GM19328 (cell line): ENCODE measurements at regions not wholly inside any gene's neighbourhood (a gene's known extent, or its start where the extent isn't known, plus 50 kb on each side); places are given as distances from the start of the nearest gene placed in this dataset.

ENCODE experiments used
- ATAC-seq: cut with Tn5 transposase; IDR thresholded peaks from one replicate; pipeline ENCODE4 v1.9.1; 2021; ENCODE audit warnings: mild to moderate bottlenecking, moderate library complexity; ENCODE audit not compliant: unreplicated experiment

DNA sequence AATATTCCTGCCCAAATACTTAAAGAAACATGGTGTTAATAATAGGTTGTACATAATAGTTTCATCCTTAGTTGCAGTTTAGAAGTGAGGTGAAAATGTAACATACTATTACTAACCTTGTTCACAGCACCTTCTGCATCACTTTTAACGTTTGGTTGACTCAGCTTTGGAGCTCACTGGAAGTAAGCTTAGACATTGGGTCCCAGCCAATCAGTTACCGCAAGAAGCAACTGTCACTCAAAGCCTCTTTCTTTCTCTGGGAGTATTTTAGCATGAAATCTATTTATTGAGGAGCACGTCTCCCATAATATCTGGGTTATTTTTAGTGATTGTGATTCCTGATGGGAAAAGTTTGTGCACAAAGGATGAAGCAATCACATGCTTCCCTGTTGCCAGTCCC lies 472.6 kb downstream of the SNAPC1 start:
- no peak for ATAC-seq

DNA sequence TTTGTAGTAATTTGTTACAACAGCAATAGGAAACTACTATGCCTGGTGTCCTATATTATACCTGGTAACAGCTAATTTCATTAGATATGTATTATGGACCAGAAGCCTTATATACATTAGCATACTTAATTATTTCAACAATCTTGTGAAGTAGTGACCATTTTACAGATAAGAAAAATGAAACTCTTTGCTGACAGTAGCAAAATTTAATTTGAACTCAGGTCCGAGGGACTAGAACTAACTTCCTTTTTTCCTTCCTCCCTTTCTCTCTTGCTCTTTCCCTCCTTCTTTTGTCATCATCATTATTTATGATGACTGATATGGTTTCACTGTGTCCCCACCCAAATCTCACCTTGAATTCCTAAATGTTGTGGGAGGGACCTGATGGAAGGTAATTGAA lies 482.0 kb downstream of the SNAPC1 start:
- no peak for ATAC-seq

DNA sequence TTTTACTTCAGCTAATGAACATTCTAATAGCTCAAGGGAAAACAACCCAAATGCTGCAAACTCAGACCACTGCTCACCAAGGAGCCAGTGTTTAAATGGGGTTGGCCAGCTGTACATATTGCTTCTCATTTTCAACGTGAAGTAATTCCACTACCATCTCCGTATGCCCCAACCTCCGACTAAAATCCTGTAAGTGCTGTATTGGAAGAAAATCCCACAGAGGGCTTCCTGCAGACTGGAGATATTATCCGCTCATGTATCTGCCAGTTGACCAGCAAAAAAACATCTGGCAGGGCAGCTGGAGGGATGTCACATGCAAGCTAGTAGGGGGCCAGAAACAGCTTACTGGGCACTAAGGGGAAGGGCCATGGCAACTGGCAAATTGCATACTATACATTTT lies 485.0 kb downstream of the SNAPC1 start:
- ATAC-seq: no peak

DNA sequence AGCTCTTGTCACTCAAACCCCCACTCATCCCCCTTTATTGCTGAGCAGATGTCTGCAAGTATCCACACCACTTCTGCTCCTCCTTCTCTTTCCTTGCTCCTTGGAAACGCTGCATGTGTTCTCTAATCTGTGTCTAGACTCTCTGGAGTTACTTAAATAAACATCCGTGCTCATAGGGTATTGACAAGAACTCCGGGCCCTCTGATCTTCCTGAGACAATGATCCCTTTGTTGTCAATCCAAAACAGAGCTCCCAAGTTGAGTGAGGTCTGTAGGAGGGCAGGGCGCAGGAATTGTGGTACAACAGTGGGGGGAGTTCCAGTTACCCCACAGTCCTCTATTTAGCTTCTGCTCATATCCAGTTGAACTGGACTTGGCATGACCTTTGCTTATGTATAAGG lies 489.0 kb downstream of the SNAPC1 start:
- no peak for ATAC-seq

DNA sequence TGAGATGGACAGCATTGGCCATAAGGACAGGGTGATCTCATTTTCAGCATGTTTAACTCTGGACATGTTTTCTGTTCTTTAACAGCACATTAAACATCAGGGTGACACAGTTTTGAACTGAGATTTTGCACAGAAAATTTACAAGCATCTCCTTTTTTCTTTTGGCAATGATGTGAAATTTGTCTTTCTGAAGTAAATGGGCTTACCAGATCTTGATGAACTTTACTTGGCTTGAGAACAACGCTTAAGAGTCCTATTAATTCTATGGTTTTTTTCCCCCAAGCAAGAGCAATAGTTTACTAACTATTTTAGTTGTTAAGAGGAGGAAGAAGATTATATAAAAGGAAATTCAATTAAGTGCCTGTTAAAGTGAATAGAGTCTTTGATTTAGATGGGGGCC lies 491.0 kb downstream of the SNAPC1 start:
- ATAC-seq: no peak

DNA sequence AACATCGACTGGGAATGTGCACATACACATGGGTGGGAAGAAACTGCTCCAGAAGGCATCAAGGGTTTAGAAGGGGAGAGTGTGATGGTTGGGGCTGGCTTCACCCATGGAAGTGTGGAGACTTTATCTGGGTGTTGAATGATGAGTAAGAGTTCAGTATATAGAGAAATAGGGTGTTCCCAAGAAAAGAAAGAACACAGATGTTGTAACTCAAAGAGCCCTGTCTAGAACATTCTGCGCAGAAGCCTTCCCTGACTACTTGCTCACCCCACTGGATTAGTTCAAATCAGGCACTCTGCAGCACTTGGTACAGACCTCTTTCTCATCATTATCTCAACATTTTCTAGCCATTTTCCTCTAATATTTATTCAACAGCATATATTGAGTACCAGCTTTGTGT lies 491.7 kb downstream of the SNAPC1 start:
- no peak for ATAC-seq

DNA sequence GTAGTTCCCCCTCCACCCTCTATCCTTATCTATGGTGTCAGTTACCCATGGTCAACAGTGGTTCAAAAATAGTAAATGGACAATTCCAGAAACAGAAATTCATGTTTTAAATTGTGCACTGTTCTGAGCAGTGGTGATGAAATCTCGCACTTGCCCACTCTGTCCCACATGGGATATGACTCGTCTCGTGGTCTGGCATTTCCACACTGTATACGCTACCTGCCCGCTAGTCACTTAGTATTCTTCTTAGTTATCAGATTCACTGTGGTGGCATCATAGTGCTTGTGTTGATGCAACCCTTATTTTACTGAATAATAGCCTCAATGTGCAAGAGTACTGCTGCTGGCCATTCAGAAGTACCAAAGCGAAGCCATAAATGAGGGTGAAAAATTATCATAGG lies 507.0 kb downstream of the SNAPC1 start:
- no peak for ATAC-seq

DNA sequence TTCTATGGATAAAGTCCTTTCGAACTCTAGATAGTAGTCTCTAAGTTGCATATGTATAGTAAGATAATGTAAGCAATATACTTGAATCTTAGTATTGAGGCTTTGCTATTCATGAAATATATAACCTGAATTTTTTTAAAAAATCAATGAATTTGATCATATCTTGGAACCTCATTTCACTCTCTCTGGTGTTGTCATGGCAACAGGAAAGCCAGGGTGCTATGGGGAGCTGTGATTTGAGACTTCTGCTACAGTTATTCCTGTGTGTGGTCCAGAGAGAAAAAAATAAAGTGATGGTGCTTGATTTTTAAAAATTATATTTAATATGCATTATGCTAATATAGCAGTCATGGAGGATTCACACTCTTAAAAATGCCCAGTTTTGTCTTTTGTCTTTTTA lies 508.0 kb downstream of the SNAPC1 start:
- no peak for ATAC-seq

DNA sequence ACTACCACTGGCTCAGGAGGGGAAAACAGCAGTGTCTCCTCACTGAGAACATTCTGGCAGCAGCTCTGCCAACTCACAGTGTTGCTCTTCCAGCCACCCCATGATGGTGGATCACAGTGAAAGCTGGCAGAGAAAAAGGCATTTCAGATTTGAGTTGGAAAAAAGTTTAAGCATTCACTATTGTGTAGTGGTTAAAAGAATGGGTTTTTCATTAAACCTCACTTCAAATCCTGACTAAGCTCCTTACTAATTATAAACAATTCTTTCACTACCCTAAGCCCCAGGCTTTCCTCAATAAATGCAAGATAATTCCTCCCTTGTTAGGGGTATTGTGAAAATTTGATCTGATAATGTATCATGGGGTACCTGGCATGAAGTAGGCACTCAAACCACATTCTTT lies 518.1 kb downstream of the SNAPC1 start:
- no peak for ATAC-seq

DNA sequence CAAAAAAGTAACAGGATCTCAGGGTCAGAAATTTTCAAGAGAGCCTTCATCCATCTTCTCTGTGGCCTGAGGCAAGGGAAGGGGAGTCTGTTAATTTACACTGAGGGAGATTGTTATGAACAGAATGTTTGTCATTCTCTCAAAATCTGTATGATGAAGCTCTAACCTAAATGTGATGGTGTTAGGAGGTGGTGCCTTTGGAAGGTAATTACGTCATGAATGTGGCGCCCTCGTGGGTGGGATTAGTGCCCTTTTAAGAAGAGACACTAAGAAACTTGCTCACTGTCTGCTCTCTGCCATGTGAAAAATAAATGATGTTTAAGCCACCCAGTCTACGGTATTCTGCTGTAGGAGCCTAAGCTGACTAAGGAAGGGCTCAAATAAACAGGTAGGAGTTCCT lies 521.6 kb downstream of the SNAPC1 start:
- ATAC-seq: no peak

DNA sequence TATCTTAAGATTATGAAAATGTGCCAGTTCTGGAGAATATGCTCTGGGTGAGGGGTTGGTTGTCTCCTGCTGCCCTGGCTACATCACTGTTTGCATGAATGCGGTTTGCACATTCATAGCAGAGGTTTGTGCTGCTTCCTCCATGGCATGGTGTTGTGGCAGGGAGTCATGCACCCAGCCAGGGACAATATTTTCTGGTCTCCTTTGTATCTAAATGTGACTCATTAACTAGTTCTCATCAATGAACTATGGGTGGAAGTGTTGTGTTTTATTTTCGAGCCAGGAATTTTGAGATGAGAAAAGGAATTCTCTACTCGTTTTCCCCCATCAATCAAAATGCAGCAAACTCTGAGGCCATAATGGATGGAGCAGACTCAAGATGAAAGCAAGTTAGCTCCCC lies 527.3 kb downstream of the SNAPC1 start:
- no peak for ATAC-seq

DNA sequence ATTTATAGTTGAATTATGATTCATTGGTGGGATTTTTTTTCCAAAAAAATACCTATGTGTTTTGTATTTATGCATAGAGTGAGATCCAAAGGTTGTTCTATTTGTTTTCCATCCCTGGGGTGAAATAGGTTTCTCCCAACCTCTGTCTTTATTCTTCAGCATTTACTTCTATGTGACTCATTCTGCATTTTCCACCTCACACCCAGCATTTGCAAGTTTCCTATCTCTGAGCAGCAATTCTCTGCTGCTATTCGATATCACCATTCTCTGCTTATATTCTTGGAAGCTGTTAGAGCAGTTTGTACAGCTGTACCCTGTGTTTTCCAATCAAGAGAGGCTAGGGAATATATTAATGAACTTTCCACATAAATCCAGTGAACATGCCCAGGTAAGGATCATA lies 538.9 kb downstream of the SNAPC1 start:
- ATAC-seq: no peak

DNA sequence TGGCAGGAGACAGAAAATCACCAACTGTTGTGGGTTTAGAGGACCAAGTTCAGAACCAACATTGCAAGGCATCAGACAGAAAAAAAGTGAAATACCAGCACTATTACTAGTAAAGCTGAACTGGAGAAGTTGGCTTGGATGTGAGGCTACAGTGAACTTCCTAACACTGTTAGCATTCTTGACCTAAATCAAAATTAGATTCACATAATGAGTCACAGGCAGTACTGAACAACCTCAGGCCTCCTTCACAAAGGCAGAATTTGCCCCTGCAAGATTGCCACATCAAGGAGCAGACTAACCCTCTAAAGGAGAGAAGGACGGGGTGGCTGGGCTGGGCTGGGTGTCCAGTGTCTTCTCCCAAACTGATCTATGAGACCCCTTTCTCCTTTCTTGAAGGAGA lies 539.7 kb downstream of the SNAPC1 start:
- ATAC-seq: no peak

DNA sequence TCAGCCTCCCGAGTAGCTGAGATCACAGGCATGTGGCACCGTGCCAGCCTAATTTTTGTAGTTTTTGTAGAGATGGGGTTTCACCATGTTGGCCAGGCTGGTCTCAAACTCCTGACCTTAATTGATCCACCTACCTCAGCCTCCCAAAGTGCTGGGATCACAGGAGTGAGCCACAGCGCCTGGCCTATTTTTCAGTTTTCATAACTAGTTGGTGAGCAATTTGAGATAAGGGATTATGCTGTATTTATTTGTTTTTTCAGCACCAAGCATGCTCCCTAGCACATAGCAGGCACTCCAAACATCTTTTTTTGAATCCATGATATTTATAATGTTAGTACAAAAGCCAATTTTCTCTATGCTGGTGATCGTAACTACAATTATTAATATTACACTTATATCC lies 541.2 kb downstream of the SNAPC1 start:
- no peak for ATAC-seq

DNA sequence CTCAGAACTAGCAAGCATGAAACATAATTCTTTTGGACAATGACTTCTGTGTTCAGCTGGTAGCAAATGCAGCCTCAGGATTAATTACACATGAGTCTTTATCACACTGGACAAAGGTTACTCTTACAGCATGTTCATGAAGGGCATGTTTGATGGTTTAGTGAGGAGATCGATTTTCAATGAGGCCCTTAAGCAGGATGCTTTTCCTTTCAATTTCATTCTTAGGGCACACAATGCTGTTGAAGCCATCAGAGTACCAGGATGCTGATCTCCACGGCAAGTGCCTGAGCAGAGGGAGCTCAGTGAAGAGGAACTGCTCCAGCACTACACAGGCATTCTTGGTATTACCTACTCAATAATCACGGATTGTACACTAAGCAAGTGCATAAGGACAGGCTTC lies 542.0 kb downstream of the SNAPC1 start:
- ATAC-seq: no peak

DNA sequence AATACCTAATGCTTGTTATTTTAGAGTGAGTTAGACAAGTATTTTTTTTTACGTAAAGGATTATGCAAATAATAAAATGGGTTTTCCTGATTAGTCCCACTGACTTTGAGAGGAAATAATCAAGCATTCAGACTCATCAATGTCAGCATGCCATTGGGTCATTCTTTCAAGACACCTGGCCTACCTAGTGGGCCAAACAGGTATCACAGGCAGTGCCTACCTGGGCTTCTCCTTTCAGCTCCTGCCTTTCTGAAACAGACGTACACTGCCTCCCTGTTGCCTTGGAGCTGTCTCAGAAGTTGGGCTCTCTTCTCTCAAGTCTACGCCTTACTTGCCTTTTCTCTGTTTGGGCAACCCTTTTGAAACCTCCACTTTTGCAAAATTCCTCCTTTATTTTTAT lies 545.6 kb downstream of the SNAPC1 start:
- no peak for ATAC-seq

DNA sequence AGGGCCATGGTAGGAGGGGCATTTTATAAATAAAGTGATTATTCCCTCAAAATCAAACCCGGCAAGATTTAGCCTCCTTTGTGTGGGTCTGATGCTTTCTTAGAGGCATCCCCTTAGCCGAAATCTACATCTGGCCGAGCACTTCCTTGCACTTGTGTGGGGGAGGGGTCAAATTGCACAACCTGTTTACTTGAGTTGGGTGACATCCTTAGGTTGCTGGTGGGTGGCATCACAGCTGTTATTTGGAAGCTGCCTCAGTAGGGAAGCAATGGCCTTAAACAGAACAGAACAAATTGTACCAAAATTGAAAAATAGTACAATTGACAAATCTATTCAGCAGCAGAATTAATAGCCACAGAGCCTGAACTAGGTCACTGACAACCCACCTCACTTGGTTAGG lies 546.1 kb downstream of the SNAPC1 start:
- no peak for ATAC-seq

DNA sequence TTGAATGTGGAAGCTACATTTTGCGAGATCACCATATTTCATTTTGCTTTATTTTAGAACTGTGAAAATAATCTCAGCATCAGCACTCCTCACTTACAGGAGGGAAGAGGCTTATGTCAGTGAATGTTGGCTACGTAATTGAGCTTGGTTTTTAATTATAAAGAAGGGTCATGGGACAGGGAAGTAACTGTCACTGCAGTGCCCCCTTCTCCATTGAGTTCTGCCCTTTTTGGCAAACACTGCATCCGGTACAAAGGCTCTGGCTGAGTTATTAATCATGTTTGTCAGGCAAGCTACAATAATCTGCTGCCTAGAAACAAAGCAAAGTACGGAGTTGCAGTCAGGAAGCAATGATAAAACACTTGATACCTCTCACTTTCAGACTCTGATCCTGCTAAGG lies 546.7 kb downstream of the SNAPC1 start:
- ATAC-seq: no peak

DNA sequence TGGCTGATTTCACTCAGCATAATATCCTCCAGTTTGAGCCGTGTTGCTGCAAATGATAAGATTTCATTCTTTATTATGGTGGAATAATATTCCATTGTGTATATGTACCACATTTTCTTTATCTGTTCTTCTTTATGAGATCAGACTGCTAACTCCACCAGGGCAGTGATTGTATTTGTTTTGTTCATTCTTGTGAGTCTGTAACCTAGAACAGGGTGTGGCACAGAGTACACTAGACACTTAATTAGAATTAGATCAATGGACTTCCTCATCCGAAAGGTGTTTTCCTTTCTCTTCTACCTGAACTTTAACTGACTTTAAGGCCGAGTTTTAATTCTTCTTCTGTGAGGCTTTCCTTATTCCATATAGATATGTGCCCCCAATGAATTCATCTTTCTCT lies 551.0 kb downstream of the SNAPC1 start:
- no peak for ATAC-seq

DNA sequence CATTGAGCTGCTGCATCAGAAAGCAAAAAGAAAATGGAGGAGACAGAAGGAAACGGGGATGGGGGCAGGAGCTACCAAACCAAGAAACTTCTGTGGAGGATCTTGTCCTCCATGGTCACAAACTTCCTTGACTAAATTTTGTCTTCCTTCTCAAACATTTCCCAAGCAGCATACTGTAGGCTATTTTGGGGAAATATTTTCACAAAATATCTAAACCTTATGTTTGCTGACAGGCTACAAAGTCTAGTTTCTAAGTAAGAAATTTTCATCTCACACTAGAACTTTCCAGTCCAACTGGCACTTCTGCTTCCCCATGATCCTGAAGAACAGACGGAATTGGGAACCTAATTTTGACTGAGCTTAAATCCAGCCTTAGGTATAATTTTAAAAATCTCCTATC lies 552.0 kb downstream of the SNAPC1 start:
- ATAC-seq: no peak

DNA sequence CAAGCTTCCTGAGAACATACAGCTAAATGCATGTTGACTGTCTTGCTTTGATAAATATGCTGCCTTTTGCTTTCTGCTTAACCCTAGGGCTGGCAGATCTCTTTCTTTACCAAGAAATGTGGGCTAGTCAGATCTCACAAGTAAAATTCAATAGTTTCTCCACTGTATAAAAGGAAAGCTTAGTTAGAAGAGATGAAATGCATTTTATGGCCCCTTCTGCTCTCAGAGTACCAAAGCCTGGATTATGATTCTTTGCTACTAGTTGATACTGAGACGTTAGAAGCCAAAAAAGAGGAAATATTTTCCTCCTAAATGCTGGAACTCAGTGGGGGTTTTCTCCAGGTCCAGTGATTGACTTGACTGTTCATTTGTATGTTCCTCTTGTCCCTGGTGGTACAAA lies 552.7 kb downstream of the SNAPC1 start:
- ATAC-seq: no peak

DNA sequence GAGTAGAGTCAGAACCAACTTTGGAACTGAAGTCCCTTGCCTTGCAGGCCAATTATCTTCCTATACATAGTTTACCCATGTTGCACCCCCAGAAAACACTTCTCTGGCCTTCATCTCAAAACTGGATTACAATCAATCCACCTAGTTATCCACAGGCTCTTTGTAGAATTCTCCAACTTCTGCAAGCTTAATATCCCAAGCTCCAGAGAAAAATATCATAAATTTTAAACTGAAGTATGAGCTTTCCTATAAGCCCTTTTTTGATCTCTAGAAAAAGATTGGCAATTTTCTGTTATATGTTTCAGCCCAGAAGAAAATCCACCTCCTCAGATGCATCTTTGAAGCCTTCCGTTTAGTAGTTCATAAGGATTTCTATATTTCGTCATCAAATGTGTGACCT lies 553.4 kb downstream of the SNAPC1 start:
- no peak for ATAC-seq

DNA sequence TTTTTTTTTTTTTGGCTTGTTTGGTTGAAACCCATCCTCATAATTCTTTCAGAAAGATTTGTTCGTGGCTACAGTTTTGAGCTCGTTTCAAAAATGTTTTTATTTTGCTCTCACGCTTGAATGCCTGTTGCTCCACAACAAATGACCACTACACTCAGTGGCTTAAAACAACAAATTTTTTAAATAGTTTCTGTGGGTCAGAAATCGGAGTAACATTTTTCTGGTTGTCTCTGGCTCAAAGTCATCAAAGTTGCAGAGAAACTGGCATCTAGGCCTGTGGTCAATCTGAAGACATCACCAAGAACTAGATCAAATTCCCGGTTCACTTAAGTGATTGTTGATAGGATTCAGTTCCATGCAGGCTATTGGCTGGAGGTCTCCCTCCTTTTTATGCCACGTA lies 560.0 kb downstream of the SNAPC1 start:
- ATAC-seq: no peak

DNA sequence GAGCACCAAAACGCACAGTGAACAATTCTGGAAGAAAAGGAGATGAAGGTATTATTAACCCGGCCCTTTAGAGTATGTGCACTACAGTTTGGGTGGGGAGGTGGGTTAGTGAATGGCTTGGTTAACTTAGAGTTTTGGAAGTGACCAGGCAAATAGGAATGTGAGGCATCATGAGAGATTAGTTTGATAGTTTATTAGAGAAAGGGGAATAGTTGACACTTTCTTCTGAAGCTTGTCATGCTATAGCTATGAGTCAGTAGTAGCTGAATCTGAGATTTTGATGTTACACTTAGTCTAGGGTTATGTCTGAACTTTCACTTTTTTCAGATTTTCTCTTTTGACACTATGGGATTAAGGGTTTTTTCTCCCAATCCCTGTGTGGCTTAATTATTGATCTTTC lies 567.2 kb downstream of the SNAPC1 start:
- ATAC-seq: no peak
